Epithelial cell of proximal tubule (primary cell): ENCODE measurements at regions not wholly inside any gene's neighbourhood (a gene's known extent, or its start where the extent isn't known, plus 50 kb on each side); places are given as distances from the start of the nearest gene placed in this dataset.

Experiments
- DNase-seq: peaks from one replicate; pipeline ENCODE4 v3.0.0-alpha.2; 2011; ENCODE audit warnings: low read depth
- H3K4me3 ChIP-seq: 2 replicates; pipeline ENCODE4 v1.5.1; 2011; ENCODE audit warnings: low read depth, mild to moderate bottlenecking, low read length
- CTCF ChIP-seq: conservative IDR thresholded peaks from 2 replicates; pipeline ENCODE4 v1.5.1; 2012; ENCODE audit warnings: low read depth, mild to moderate bottlenecking, low read length

- H3K4me3 ChIP-seq, result peak overlapping the region; percentile 85
- no peak for TF ChIP-seq CTCF
- DNase-seq, result no peak
Measured at GRCh38 chr1:39104158-39105060, 78.3 kb downstream of the NDUFS5 start.

GRCh38 chr1:39105061-39105840 is 79.1 kb downstream of the NDUFS5 start:
- H3K4me3 ChIP-seq, result peak overlapping the region; percentile 85
- no peak for DNase-seq
- no peak for TF ChIP-seq CTCF

- DNase-seq, result peak; percentile 56
- peak overlapping the region; percentile 85 for H3K4me3 ChIP-seq
- TF ChIP-seq CTCF, result no peak
Measured at GRCh38 chr1:39105841-39106765, 80.0 kb downstream of the NDUFS5 start.

- DNase-seq, result no peak
Measured at GRCh38 chr1:39106801-39107327, 80.7 kb downstream of the NDUFS5 start.

GRCh38 chr1:39107341-39108290 is 81.5 kb downstream of the NDUFS5 start:
- DNase-seq, result no peak
- TF ChIP-seq CTCF, result no peak

More at GRCh38 chr1:39106801-39107327, 80.7 kb downstream of the NDUFS5 start:
- TF ChIP-seq CTCF, result no peak
- peak overlapping the region; percentile 85 for H3K4me3 ChIP-seq

GRCh38 chr1:39109644-39110043 is 83.5 kb downstream of the NDUFS5 start:
- DNase-seq, result no peak
- no peak overlapping the region for H3K4me3 ChIP-seq
- TF ChIP-seq CTCF, result no peak

More at GRCh38 chr1:39107341-39108290, 81.5 kb downstream of the NDUFS5 start:
- peak overlapping the region; percentile 85 for H3K4me3 ChIP-seq
